Mesodermal cell (in vitro differentiated cells): ENCODE measurements at regions not wholly inside any gene's neighbourhood (a gene's known extent, or its start where the extent isn't known, plus 50 kb on each side); places are given as distances from the start of the nearest gene placed in this dataset.

Experiments
- H3K27ac ChIP-seq: 2 replicates; pipeline ENCODE4 v1.7.0; 2013; ENCODE audit warnings: mild to moderate bottlenecking, low read depth, low read length, moderate library complexity; ENCODE audit not compliant: severe bottlenecking
- H3K36me3 ChIP-seq: 2 replicates; pipeline ENCODE4 v1.7.1; 2013; ENCODE audit warnings: mild to moderate bottlenecking, low read length, moderate library complexity; ENCODE audit not compliant: control insufficient read depth, insufficient read depth
- H3K4me1 ChIP-seq: one replicate; pipeline ENCODE4 v1.7.1; 2013; ENCODE audit warnings: mild to moderate bottlenecking, low read length; ENCODE audit not compliant: insufficient read depth, control insufficient read depth, poor library complexity, severe bottlenecking
- H3K4me3 ChIP-seq: 2 replicates; pipeline ENCODE4 v1.7.0; 2013; ENCODE audit warnings: low read length, control low read depth, mild to moderate bottlenecking; ENCODE audit not compliant: insufficient read depth, poor library complexity, severe bottlenecking; ENCODE audit errors: extremely low read depth
- H3K9me3 ChIP-seq: 2 replicates; pipeline ENCODE4 v1.7.1; 2013; ENCODE audit warnings: mild to moderate bottlenecking, low read length, moderate library complexity; ENCODE audit not compliant: control insufficient read depth
- WGBS, 2 experiments: methylation state at CpG; one replicate each; pipeline ENCODE4 v1.1.5; 2013; ENCODE audit warnings: missing lambda C conversion rate in 2 of 2; ENCODE audit not compliant: insufficient coverage in 2 of 2; 5-methylcytosine and 5-hydroxymethylcytosine counted together

- no peaks in the 10 kb centered on the region for H3K4me1 ChIP-seq
- H3K36me3 ChIP-seq: no peaks in the 10 kb centered on the region
- 86 to 89% methylated on average over 9 to 14 of the region's 14 CpGs for WGBS, 2 experiments
- no peaks in the 10 kb centered on the region for H3K9me3 ChIP-seq
- H3K4me3 ChIP-seq: no peak overlapping the region
- no peak overlapping the region for H3K27ac ChIP-seq
Observed at GRCh38 chr18:46344416-46345180, 240.4 kb downstream of the HAUS1 start.

- H3K36me3 ChIP-seq: no peaks in the 10 kb centered on the region
- no peaks in the 10 kb centered on the region for H3K9me3 ChIP-seq
- H3K4me3 ChIP-seq: no peak overlapping the region
- no peaks in the 10 kb centered on the region for H3K4me1 ChIP-seq
- WGBS, 2 experiments: 91 to 93% methylated on average over 4 of the region's 4 CpGs
- H3K27ac ChIP-seq: no peak overlapping the region
Observed at GRCh38 chr18:46345181-46345465, 240.9 kb downstream of the HAUS1 start.

GRCh38 chr18:46346213-46346612 is 242.0 kb downstream of the HAUS1 start:
- WGBS, 2 experiments: 96 to 98% methylated on average over 4 to 5 of the region's 6 CpGs
- Histone ChIP-seq H3K4me1 (no peaks in the 10 kb centered on the region), H3K4me3 (no peak overlapping the region), H3K36me3 (no peaks in the 10 kb centered on the region), H3K27ac (no peak overlapping the region), H3K9me3 (no peaks in the 10 kb centered on the region)

DNA sequence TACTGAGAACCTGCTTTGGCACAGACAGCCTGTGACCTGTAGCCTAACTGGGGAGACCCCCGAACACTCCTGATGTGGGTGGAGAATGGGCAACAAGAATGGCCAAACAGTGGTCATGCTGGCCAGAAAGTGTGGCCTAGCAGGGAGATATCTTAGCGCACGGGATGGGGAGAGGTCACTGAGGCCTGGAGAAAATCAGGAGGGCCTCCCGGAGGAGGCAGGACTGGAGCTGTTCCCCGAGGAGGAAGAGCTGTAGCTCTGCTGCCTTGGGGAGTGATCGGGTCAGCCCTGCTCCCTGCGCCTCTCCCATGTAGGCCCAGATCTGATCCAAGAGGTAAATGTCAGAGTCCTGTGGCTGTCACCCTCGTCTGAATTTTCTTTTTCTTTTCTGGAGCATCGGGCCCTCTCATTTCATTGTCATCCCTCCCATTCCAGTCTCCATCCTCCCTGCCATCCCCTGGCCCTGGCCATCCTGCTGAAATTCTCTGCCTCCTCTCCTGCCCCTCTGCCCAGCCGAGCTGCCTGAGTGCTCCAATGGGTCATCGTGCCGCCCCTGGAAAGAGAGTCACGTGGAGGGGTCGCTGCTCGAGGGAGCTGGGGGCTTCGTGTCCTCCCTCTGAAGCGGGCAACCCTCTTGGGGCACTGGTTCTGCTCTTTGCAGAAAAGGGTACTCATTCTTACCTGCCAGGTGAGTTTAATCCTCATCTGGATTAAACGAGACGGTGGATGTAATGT is 242.9 kb downstream of the HAUS1 start:
- H3K4me1 ChIP-seq: no peaks in the 10 kb centered on the region
- no peak overlapping the region for H3K4me3 ChIP-seq
- no peak overlapping the region for H3K27ac ChIP-seq
- no peaks in the 10 kb centered on the region for H3K36me3 ChIP-seq
- H3K9me3 ChIP-seq: no peaks in the 10 kb centered on the region
- 94 to 95% methylated on average over 17 to 19 of the region's 19 CpGs for WGBS, 2 experiments

DNA sequence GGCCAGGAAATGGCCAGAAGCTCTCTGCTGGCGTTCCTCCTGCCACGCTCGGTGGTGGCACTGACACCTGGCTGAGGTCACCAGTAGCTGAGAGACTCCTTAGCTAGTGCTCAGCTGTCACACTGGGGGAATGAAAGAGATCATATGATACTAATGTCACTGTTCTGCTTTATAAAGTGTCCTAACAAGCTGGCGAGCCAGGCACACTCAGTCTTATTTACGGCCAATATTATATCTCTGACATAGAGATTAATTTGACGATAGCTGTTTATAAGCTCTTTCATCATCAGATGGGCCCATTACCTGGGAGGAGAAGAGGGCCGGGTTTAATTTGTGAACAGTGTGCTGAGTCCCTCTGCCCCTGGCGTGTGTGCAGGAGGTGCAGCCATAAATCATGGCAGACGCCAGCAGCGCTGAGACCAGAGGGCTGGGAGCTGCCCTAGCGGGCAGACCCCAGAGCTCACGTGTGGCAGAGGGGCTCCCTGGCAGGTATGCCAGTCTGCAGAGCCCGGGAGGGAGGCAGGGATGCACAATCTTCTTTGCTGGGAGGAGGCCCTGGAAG is 246.5 kb downstream of the HAUS1 start:
- Histone ChIP-seq H3K27ac (no peak overlapping the region), H3K4me3 (no peak overlapping the region), H3K9me3 (no peaks in the 10 kb centered on the region), H3K4me1 (no peaks in the 10 kb centered on the region), H3K36me3 (no peaks in the 10 kb centered on the region)
- 78 to 80% methylated on average over 12 to 13 of the region's 13 CpGs for WGBS, 2 experiments

DNA sequence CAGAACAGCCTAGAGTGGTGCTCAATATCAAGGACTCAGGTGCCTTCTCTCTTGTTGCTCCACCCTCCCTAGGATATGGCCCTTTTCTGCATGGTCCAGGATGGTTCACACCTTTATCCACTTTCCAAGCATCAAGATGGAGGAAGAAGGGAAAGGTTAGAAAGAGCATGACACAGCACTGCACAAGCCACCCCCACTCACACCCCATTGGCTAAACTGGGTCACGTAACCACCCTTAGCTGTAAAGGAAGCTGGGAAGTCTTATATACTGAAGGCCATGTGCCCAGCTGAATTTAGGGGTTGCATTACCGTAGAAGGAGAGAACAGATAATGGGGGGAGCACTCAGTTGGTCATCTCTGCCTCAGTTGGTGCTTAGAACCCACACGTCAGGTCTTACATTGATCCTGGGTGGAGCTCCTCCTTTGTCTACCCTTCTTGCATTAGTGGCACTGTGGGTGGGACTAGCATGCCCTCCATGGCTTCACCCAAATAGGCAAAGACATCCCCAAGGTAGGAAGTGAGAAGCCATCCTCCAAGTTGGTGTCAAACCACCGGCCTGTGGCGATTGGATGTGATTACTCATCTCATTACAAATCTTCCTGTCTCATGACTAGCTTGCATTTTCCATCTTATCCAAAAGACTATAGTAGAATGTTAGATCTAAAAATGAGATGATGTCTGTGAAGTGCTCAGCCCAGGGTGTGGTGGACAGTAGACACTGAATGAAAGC is 248.5 kb downstream of the HAUS1 start:
- Histone ChIP-seq H3K9me3 (no peaks in the 10 kb centered on the region), H3K4me3 (no peak overlapping the region), H3K36me3 (no peaks in the 10 kb centered on the region), H3K4me1 (peaks cover under 1% of the 10 kb centered on the region), H3K27ac (no peak overlapping the region)
- 90 to 100% methylated on average over 2 of the region's 5 CpGs for WGBS, 2 experiments

DNA sequence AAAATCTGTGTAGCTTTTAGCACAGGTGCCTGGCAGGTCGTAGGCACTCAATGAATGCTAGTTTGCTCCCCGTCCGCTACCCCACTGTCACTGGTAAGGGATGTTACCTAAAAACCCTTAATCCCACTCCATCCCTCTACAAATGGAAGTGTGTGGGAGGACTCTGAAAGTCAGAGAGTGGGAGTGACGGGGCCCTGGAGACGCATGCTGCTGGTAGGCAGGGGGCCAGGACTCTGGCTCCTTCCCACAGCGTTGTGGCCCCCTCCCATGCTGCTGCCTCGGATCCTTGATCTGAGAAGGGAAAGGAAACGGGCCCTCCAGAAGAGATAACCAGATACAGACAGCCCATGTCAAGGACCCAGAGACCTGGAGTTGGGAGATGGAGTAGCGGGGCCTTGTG is 249.3 kb downstream of the HAUS1 start:
- H3K36me3 ChIP-seq: no peaks in the 10 kb centered on the region
- no peak overlapping the region for H3K4me3 ChIP-seq
- H3K27ac ChIP-seq: no peak overlapping the region
- H3K4me1 ChIP-seq: peaks cover 6% of the 10 kb centered on the region
- H3K9me3 ChIP-seq: no peaks in the 10 kb centered on the region
- WGBS, 2 experiments: 84 to 89% methylated on average over 4 to 5 of the region's 9 CpGs

GRCh38 chr18:46356278-46357033 is 252.3 kb downstream of the HAUS1 start:
- WGBS, 2 experiments: 89 to 97% methylated on average over 3 to 6 of the region's 9 CpGs
- Histone ChIP-seq H3K36me3 (no peaks in the 10 kb centered on the region), H3K27ac (peak overlapping the region; percentile 32), H3K4me1 (peaks cover 6% of the 10 kb centered on the region), H3K4me3 (no peak overlapping the region), H3K9me3 (peaks cover 7% of the 10 kb centered on the region)

GRCh38 chr18:46360102-46360699 is 256.0 kb downstream of the HAUS1 start:
- H3K27ac ChIP-seq: no peak overlapping the region
- H3K4me1 ChIP-seq: peaks cover 6% of the 10 kb centered on the region
- 50% methylated on average over 2 of the region's 4 CpGs for WGBS, 2 experiments
- H3K36me3 ChIP-seq: no peaks in the 10 kb centered on the region
- peaks cover 7% of the 10 kb centered on the region for H3K9me3 ChIP-seq
- H3K4me3 ChIP-seq: no peak overlapping the region

DNA sequence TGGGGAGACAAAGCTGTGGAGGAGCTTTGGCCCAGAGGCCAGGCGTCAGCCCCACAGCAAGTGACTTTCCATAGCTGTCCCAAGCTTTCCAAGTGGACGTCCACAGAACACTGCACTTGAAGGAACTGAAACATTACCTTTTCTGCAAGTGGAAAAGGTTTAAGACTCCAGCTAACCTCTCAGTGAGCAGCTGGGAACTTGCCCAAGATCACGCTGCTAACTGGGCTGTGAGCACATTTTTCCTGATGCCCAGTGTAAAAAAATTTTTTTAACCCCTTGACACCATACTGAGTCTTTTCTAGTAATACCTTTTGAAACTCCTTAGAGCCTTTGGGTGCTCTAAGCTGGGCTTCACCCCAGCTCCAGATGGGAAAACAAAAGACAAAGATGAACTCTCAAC is 256.7 kb downstream of the HAUS1 start:
- no peak overlapping the region for H3K4me3 ChIP-seq
- H3K4me1 ChIP-seq: peaks cover 6% of the 10 kb centered on the region
- peaks cover 7% of the 10 kb centered on the region for H3K9me3 ChIP-seq
- 93 to 96% methylated on average over 3 of the region's 3 CpGs for WGBS, 2 experiments
- no peaks in the 10 kb centered on the region for H3K36me3 ChIP-seq
- H3K27ac ChIP-seq: no peak overlapping the region
